ENCODE measurements at regions not wholly inside any gene's neighbourhood (a gene's known extent, or its start where the extent isn't known, plus 50 kb on each side); places are given as distances from the start of the nearest gene placed in this dataset.

DNA sequence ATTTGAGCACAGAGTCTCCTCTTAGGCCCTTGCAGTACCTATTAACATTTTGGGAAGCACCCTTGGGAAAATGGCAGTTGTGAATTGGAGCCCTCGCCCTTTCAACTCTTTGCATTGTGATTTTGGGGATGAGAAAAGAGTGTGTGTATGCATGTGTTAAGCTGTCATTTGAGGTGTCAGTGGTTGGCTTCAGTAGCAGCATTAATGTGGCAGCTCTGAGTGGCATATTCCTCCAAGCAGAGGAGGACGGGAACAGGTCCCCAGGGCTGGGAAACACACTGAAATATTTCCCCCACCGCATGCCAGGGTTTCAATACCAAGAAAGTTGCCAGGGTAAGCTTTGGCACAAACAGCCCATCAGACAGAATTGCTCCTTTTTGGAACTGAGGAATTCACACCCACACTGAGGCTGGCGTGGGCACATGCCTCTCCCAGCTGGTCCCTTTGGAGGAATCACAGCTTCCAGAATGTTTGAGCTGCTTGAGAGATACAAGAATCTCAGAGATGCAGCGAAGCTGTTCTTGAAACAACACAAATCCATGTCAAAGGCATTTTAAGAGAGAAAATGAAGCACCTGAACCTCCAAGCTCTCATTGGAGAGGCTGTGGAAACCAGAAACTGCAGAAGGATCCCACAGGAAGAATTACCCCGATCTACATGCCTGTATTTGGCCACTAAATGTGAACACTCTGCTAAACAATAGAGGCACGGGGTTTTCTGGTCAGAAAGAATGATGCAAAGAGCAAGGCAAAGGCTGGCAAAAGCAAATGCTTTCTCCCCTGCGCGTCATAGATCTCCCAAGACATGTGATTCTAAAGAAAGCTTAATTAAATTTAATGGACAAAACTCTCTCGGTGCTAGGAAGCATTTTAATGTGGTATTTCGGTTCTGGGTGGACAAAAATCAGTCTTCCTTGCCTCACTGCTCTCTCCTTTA is 67.2 kb upstream of the RCN1 start:
- H3K27me3 ChIP-seq: no peaks in the 10 kb centered on the region
- DNase-seq: no peak
- H3K4me1 ChIP-seq: no peaks in the 10 kb centered on the region
- no peaks in the 10 kb centered on the region for H3K9me3 ChIP-seq
- no peak overlapping the region for H3K4me3 ChIP-seq
- H3K36me3 ChIP-seq: no peaks in the 10 kb centered on the region
- H3K27ac ChIP-seq: no peak overlapping the region
- TF ChIP-seq POLR2A (IDR thresholded peaks at IDR 0.05): no peak
- TF ChIP-seq, protein P1, sequence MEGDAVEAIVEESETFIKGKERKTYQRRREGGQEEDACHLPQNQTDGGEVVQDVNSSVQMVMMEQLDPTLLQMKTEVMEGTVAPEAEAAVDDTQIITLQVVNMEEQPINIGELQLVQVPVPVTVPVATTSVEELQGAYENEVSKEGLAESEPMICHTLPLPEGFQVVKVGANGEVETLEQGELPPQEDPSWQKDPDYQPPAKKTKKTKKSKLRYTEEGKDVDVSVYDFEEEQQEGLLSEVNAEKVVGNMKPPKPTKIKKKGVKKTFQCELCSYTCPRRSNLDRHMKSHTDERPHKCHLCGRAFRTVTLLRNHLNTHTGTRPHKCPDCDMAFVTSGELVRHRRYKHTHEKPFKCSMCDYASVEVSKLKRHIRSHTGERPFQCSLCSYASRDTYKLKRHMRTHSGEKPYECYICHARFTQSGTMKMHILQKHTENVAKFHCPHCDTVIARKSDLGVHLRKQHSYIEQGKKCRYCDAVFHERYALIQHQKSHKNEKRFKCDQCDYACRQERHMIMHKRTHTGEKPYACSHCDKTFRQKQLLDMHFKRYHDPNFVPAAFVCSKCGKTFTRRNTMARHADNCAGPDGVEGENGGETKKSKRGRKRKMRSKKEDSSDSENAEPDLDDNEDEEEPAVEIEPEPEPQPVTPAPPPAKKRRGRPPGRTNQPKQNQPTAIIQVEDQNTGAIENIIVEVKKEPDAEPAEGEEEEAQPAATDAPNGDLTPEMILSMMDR (IDR thresholded peaks at IDR 0.05): no peak

- Histone ChIP-seq H3K27me3 (no peaks in the 10 kb centered on the region), H3K4me3 (no peak overlapping the region), H3K9me3 (no peaks in the 10 kb centered on the region), H3K36me3 (no peaks in the 10 kb centered on the region), H3K4me1 (no peaks in the 10 kb centered on the region), H3K27ac (no peak overlapping the region)
- DNase-seq: no peak
- TF ChIP-seq, protein P1 (IDR thresholded peaks at IDR 0.05): no peak
- no peak for TF ChIP-seq POLR2A (IDR thresholded peaks at IDR 0.05)
Measured at GRCh38 chr11:32018672-32019071, 72.2 kb upstream of the RCN1 start.

DNA sequence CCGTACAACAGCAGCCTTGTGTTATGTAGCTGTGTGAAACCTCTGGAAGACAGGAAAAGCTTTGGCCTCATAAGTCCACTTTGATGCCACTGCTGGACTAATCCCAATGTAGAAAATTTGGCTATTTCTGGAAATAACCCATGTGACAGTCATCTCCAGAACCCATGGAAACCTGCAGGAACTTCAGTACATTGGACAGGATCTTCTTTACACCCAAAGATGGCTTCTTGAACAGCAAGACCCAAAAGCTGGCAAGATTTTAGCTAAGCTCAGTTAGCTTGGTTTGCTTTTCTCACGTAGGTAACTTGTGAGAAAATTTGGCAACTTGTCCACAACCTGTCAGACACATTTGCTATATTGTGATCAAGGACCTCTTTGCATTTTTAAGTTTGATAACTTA is 74.8 kb upstream of the RCN1 start:
- Histone ChIP-seq H3K9me3 (no peaks in the 10 kb centered on the region), H3K4me3 (no peak overlapping the region), H3K36me3 (no peaks in the 10 kb centered on the region), H3K27me3 (no peaks in the 10 kb centered on the region), H3K4me1 (no peaks in the 10 kb centered on the region), H3K27ac (no peak overlapping the region)
- DNase-seq: no peak
- TF ChIP-seq POLR2A (IDR thresholded peaks at IDR 0.05): no peak
- TF ChIP-seq, protein P1 (IDR thresholded peaks at IDR 0.05): no peak

DNA sequence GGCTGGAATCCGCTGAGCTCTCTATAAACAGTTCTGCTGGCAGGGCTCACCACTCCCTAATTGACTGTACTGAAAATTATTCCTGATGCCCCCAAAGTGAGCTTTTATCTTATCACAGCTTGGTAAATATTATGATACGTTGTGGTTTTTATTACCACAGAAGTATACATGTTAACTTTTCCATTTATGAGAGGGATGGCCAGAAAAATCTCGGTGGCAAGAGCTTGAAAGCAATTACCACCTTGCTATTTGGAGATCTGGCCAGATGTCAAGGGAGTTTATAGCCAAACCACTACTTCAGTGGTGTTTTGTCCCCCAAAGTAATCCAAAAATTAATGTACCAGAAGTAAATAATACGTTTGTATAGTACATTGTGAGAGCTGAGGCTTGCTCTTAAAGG is 75.4 kb upstream of the RCN1 start:
- Histone ChIP-seq H3K27me3 (no peaks in the 10 kb centered on the region), H3K9me3 (no peaks in the 10 kb centered on the region), H3K36me3 (no peaks in the 10 kb centered on the region), H3K4me3 (no peak overlapping the region), H3K27ac (no peak overlapping the region), H3K4me1 (no peaks in the 10 kb centered on the region)
- TF ChIP-seq POLR2A (IDR thresholded peaks at IDR 0.05): no peak
- TF ChIP-seq, protein P1 (IDR thresholded peaks at IDR 0.05): no peak
- no peak for DNase-seq

DNA sequence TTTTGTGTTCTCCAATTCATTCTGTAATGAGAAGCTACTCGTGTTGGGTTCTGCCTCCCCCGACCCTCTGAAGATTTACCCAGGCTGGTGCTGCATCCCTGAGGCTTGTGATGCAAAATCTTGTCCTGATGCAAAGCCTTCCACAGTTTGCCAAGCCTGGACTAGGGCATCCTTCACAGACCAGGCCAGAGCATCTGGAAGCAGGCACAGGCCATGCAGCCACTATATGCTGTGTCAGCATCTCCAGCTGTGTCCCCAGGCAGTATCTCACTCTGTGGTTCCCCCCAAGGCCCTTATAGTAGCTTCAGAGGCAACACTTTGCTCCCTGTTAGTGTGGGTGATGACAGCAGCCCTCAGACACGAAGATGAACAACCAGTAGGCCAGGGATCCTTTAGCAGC is 77.3 kb upstream of the RCN1 start:
- no peaks in the 10 kb centered on the region for H3K36me3 ChIP-seq
- H3K9me3 ChIP-seq: no peaks in the 10 kb centered on the region
- TF ChIP-seq, protein P1 (IDR thresholded peaks at IDR 0.05): no peak
- no peak for TF ChIP-seq POLR2A (IDR thresholded peaks at IDR 0.05)
- no peaks in the 10 kb centered on the region for H3K4me1 ChIP-seq
- DNase-seq: no peak
- no peak overlapping the region for H3K27ac ChIP-seq
- no peak overlapping the region for H3K4me3 ChIP-seq
- H3K27me3 ChIP-seq: no peaks in the 10 kb centered on the region

All from Peyer's patch (tissue), 4 donors.